Vagina (tissue), 2 donors: ENCODE measurements at regions not wholly inside any gene's neighbourhood (a gene's known extent, or its start where the extent isn't known, plus 50 kb on each side); places are given as distances from the start of the nearest gene placed in this dataset.

ENCODE experiments used
- POLR2A ChIP-seq, 2 donors: fragments of 450-650 bp; IDR thresholded peaks; one replicate each; pipeline ENCODE4 v1.6.1; 2017; ENCODE audit warnings: antibody characterized with exemption in 2 of 2, mild to moderate bottlenecking in 2 of 2, moderate library complexity in 2 of 2
- POLR2AphosphoS5 ChIP-seq, 2 donors: sonication (generic); formaldehyde crosslinking; IDR thresholded peaks; one replicate each; pipeline ENCODE4 v1.9.0; 2017; ENCODE audit warnings: antibody characterized with exemption in 2 of 2, mild to moderate bottlenecking in 2 of 2, low read depth in 1 of 2; ENCODE audit not compliant: insufficient read depth in 1 of 2
- TF ChIP-seq, protein P1 (sequence below), 3 experiments: fragments of 450-650 bp in 2 of 3; fragments of 200-600 bp in 1 of 3; sonication (generic) in 1 of 3; IDR thresholded peaks; one replicate each; pipeline ENCODE4 v1.5.1; 2017 to 2019; ENCODE audit warnings: antibody characterized with exemption in 3 of 3, mild to moderate bottlenecking in 2 of 3, moderate library complexity in 2 of 3

GRCh38 chr5:91925249-91925648 lies 542.1 kb upstream of the ARRDC3 start:
- TF ChIP-seq, protein P1, sequence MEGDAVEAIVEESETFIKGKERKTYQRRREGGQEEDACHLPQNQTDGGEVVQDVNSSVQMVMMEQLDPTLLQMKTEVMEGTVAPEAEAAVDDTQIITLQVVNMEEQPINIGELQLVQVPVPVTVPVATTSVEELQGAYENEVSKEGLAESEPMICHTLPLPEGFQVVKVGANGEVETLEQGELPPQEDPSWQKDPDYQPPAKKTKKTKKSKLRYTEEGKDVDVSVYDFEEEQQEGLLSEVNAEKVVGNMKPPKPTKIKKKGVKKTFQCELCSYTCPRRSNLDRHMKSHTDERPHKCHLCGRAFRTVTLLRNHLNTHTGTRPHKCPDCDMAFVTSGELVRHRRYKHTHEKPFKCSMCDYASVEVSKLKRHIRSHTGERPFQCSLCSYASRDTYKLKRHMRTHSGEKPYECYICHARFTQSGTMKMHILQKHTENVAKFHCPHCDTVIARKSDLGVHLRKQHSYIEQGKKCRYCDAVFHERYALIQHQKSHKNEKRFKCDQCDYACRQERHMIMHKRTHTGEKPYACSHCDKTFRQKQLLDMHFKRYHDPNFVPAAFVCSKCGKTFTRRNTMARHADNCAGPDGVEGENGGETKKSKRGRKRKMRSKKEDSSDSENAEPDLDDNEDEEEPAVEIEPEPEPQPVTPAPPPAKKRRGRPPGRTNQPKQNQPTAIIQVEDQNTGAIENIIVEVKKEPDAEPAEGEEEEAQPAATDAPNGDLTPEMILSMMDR (IDR thresholded peaks at IDR 0.05), result no peak
- TF ChIP-seq POLR2A (IDR thresholded peaks at IDR 0.05) (no peak), POLR2AphosphoS5 (IDR thresholded peaks at IDR 0.05; ENCODE audit: insufficient read depth in 1 of 2, low read depth in 1 of 2) (no peak)
